SU-DHL-6 (cell line): ENCODE measurements at regions not wholly inside any gene's neighbourhood (a gene's known extent, or its start where the extent isn't known, plus 50 kb on each side); places are given as distances from the start of the nearest gene placed in this dataset.
"Not testable (repeated sequence)": the region's sequence is repeated elsewhere in the genome, so short reads cannot be mapped to it uniquely, and the experiment has no call there.

Experiments used
- EZH2phosphoT487 ChIP-seq: fragments of 200-600 bp; sonication (generic), shearing (Covaris generic); conservative IDR thresholded peaks from 2 replicates; pipeline ENCODE4 v1.6.1; 2018; ENCODE audit warnings: mild to moderate bottlenecking, antibody characterized with exemption, low read length, moderate library complexity, mixed read lengths
- TF ChIP-seq, protein P1 (sequence below): fragments of 200-600 bp; sonication (generic); IDR thresholded peaks from one replicate; pipeline ENCODE4 v1.5.1; 2017; ENCODE audit warnings: antibody characterized with exemption, mild to moderate bottlenecking, low read length, moderate library complexity; ENCODE audit not compliant: insufficient read depth, poor library complexity, severe bottlenecking

GRCh38 chr2:89836326-89836725 is 1144.9 kb downstream of the RPIA start:
- TF ChIP-seq, protein P1, sequence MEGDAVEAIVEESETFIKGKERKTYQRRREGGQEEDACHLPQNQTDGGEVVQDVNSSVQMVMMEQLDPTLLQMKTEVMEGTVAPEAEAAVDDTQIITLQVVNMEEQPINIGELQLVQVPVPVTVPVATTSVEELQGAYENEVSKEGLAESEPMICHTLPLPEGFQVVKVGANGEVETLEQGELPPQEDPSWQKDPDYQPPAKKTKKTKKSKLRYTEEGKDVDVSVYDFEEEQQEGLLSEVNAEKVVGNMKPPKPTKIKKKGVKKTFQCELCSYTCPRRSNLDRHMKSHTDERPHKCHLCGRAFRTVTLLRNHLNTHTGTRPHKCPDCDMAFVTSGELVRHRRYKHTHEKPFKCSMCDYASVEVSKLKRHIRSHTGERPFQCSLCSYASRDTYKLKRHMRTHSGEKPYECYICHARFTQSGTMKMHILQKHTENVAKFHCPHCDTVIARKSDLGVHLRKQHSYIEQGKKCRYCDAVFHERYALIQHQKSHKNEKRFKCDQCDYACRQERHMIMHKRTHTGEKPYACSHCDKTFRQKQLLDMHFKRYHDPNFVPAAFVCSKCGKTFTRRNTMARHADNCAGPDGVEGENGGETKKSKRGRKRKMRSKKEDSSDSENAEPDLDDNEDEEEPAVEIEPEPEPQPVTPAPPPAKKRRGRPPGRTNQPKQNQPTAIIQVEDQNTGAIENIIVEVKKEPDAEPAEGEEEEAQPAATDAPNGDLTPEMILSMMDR = not testable (repeated sequence)
- TF ChIP-seq EZH2phosphoT487 = not testable (repeated sequence)
